Fibroblast of lung (primary cell): ENCODE measurements at regions not wholly inside any gene's neighbourhood (a gene's known extent, or its start where the extent isn't known, plus 50 kb on each side); places are given as distances from the start of the nearest gene placed in this dataset.

ENCODE experiments used
- DNase-seq, 2 donors: peaks; one replicate each; pipeline versions ENCODE4 v3.0.0 to v3.0.0-alpha.2; 2010; ENCODE audit warnings: low read depth in 2 of 2
- H2AFZ ChIP-seq: 2 replicates; pipeline ENCODE4 v1.5.1; 2012; ENCODE audit warnings: low read length, control low read depth, inconsistent platforms
- H3K27ac ChIP-seq: 2 replicates; pipeline ENCODE4 v1.5.1; 2011; ENCODE audit warnings: low read length, control low read depth; ENCODE audit not compliant: insufficient read depth
- H3K27me3 ChIP-seq: 2 replicates; pipeline ENCODE4 v1.5.1; 2011; ENCODE audit warnings: mild to moderate bottlenecking, low read length; ENCODE audit not compliant: control insufficient read depth, insufficient read depth
- H3K36me3 ChIP-seq: 2 replicates; pipeline ENCODE4 v1.5.1; 2011; ENCODE audit warnings: low read length; ENCODE audit not compliant: control insufficient read depth, insufficient read depth
- H3K4me1 ChIP-seq: 2 replicates; pipeline ENCODE4 v1.5.1; 2011; ENCODE audit warnings: low read length; ENCODE audit not compliant: control insufficient read depth, insufficient read depth; ENCODE audit errors: extremely low read depth
- H3K4me2 ChIP-seq: 2 replicates; pipeline ENCODE4 v1.5.1; 2011; ENCODE audit warnings: low read length, control low read depth; ENCODE audit not compliant: insufficient read depth; ENCODE audit errors: extremely low read depth
- H3K4me3 ChIP-seq, 4 experiments: fragments of 200-600 bp in 1 of 4; sonication (generic) in 1 of 4; replicated peaks in 1 of 4; 2 replicates each; pipeline ENCODE4 v1.5.1; 2011 to 2016; ENCODE audit warnings: low read length in 4 of 4, low read depth in 3 of 4, mild to moderate bottlenecking in 3 of 4, control low read depth in 2 of 4, inconsistent platforms in 1 of 4, mixed read lengths in 1 of 4; ENCODE audit not compliant: insufficient read depth in 1 of 4; ENCODE audit errors: control extremely low read depth in 1 of 4
- H3K79me2 ChIP-seq: 2 replicates; pipeline ENCODE4 v1.5.1; 2012; ENCODE audit warnings: mild to moderate bottlenecking, low read length, inconsistent platforms; ENCODE audit not compliant: control insufficient read depth, insufficient read depth
- H3K9ac ChIP-seq: 2 replicates; pipeline ENCODE4 v1.5.1; 2011; ENCODE audit warnings: mild to moderate bottlenecking, low read length, control low read depth; ENCODE audit not compliant: insufficient read depth
- H3K9me3 ChIP-seq: 2 replicates; pipeline ENCODE4 v1.5.1; 2012; ENCODE audit warnings: low read depth, low read length; ENCODE audit not compliant: control insufficient read depth, insufficient read depth
- H4K20me1 ChIP-seq: 2 replicates; pipeline ENCODE4 v1.5.1; 2011; ENCODE audit warnings: low read length; ENCODE audit not compliant: control insufficient read depth, insufficient read depth; ENCODE audit errors: extremely low read depth
- EZH2 ChIP-seq: IDR thresholded peaks from 2 replicates; pipeline ENCODE4 v1.5.1; 2012; ENCODE audit warnings: low read length, control low read depth, mild to moderate bottlenecking; ENCODE audit errors: missing control alignments
- TF ChIP-seq, protein P1 (sequence below), 2 donors: IDR thresholded peaks in 1 of 2; conservative IDR thresholded peaks in 1 of 2; 1 replicate in 1 of 2; 2 replicates in 1 of 2; pipeline ENCODE4 v1.5.1; 2011 to 2012; ENCODE audit warnings: low read length in 2 of 2, control low read depth in 1 of 2, inconsistent platforms in 1 of 2, low read depth in 1 of 2, mild to moderate bottlenecking in 1 of 2

DNA sequence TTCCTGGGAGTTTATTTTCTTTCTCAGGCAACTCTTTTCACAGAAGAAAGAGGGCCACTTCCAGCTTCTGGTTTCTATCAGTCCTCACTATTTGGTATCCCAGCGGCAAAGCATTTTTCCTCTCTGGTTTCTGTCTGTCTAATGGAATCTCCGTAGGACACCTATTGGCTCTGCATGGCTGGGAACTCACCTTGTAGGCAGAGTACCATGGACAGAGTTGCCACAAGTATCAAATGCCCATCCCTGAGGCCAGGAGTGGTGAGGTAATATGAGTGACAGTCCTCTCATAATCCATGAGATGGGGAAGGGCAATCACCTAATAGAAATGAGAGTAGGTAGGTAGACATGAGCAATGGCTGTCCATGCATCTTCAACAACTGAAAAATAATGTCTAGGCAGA lies 369.5 kb upstream of the PIK3C3 start:
- no peaks in the 10 kb centered on the region for H3K27me3 ChIP-seq
- no peaks in the 10 kb centered on the region for H3K79me2 ChIP-seq
- no peaks in the 10 kb centered on the region for H3K9me3 ChIP-seq
- H3K4me2 ChIP-seq = no peak overlapping the region
- H3K9ac ChIP-seq = no peak overlapping the region
- TF ChIP-seq EZH2 = no peak
- TF ChIP-seq, protein P1, sequence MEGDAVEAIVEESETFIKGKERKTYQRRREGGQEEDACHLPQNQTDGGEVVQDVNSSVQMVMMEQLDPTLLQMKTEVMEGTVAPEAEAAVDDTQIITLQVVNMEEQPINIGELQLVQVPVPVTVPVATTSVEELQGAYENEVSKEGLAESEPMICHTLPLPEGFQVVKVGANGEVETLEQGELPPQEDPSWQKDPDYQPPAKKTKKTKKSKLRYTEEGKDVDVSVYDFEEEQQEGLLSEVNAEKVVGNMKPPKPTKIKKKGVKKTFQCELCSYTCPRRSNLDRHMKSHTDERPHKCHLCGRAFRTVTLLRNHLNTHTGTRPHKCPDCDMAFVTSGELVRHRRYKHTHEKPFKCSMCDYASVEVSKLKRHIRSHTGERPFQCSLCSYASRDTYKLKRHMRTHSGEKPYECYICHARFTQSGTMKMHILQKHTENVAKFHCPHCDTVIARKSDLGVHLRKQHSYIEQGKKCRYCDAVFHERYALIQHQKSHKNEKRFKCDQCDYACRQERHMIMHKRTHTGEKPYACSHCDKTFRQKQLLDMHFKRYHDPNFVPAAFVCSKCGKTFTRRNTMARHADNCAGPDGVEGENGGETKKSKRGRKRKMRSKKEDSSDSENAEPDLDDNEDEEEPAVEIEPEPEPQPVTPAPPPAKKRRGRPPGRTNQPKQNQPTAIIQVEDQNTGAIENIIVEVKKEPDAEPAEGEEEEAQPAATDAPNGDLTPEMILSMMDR (conservative IDR thresholded peaks at IDR 0.05 in 1 of 2, IDR thresholded peaks at IDR 0.05 in 1 of 2; ENCODE audit: low read depth in 1 of 2, low read length in 2 of 2) = no peak
- no peak for DNase-seq
- H2AFZ ChIP-seq = no peak overlapping the region
- no peak overlapping the region for H3K27ac ChIP-seq
- no peaks in the 10 kb centered on the region for H4K20me1 ChIP-seq
- H3K4me1 ChIP-seq = no peaks in the 10 kb centered on the region
- H3K4me3 ChIP-seq = no peak overlapping the region
- no peaks in the 10 kb centered on the region for H3K36me3 ChIP-seq

DNA sequence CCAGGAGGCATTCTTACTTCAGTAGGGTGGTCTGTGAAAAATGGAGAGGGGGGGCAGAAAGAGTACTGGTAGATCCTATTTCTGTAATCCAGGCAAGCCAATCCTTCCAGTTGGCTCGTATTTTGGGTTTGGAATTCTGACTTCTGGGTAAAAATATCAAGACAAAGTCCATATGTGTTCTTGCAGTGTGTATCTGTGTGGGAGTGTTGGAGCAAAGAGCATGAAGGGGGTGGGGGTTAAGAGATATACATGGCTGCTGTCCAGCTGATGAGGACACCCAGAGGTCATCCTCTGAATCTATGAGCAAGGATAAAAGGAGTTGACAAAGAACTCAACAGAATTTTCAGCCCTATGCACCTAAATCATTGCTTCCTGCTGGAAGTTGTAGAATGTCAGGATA lies 375.8 kb upstream of the PIK3C3 start:
- H2AFZ ChIP-seq = no peak overlapping the region
- no peak overlapping the region for H3K27ac ChIP-seq
- H4K20me1 ChIP-seq = no peaks in the 10 kb centered on the region
- DNase-seq = peak in 1 of 2 donors; percentile 2
- H3K9me3 ChIP-seq = no peaks in the 10 kb centered on the region
- no peak overlapping the region for H3K4me2 ChIP-seq
- TF ChIP-seq EZH2 = no peak
- TF ChIP-seq, protein P1 (conservative IDR thresholded peaks at IDR 0.05 in 1 of 2, IDR thresholded peaks at IDR 0.05 in 1 of 2; ENCODE audit: low read depth in 1 of 2, low read length in 2 of 2) = no peak
- no peak overlapping the region for H3K9ac ChIP-seq
- H3K4me3 ChIP-seq = no peak overlapping the region
- H3K4me1 ChIP-seq = no peaks in the 10 kb centered on the region
- H3K27me3 ChIP-seq = no peaks in the 10 kb centered on the region
- no peaks in the 10 kb centered on the region for H3K36me3 ChIP-seq
- H3K79me2 ChIP-seq = no peaks in the 10 kb centered on the region

DNA sequence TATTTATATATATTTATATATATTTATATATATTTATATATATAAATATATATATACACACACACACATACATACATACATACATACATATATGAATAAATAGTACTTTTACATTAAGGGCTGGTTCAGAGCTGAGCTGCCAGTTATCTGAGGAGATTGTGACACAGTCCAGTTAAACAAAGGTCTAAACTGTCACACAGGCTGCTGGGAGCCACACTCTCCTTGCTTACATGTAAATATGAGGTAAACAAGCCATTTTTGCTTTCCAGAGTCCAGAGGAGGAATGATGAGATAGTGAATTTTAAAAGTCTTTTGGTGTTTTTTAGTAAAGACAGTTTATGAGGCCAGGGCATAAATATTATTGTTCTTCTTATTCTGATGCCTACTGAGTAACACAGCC lies 377.5 kb upstream of the PIK3C3 start:
- no peak for TF ChIP-seq EZH2
- no peaks in the 10 kb centered on the region for H3K9me3 ChIP-seq
- no peak overlapping the region for H3K9ac ChIP-seq
- no peaks in the 10 kb centered on the region for H3K79me2 ChIP-seq
- H4K20me1 ChIP-seq = no peaks in the 10 kb centered on the region
- H3K4me1 ChIP-seq = no peaks in the 10 kb centered on the region
- H3K4me2 ChIP-seq = no peak overlapping the region
- no peak overlapping the region for H3K4me3 ChIP-seq
- no peak overlapping the region for H2AFZ ChIP-seq
- DNase-seq = no peak
- H3K27me3 ChIP-seq = no peaks in the 10 kb centered on the region
- H3K27ac ChIP-seq = no peak overlapping the region
- H3K36me3 ChIP-seq = no peaks in the 10 kb centered on the region
